Dermis microvascular lymphatic vessel endothelial cell (primary cell): ENCODE measurements at regions not wholly inside any gene's neighbourhood (a gene's known extent, or its start where the extent isn't known, plus 50 kb on each side); places are given as distances from the start of the nearest gene placed in this dataset.
"Not testable (repeated sequence)": the region's sequence is repeated elsewhere in the genome, so short reads cannot be mapped to it uniquely, and the experiment has no call there.

Experiments
- DNase-seq, 2 donors: peaks; one replicate each; pipeline versions ENCODE4 v3.0.0 to v3.0.0-alpha.2; 2010; ENCODE audit warnings: low read depth in 2 of 2

- no peak for DNase-seq
Observed at GRCh38 chr1:191714845-191715244, 443.4 kb upstream of the RGS18 start.

- DNase-seq, result no peak
Observed at GRCh38 chr1:191729742-191730141, 428.5 kb upstream of the RGS18 start.

- DNase-seq, result not testable (repeated sequence)
Observed at GRCh38 chr1:191731608-191732302, 426.5 kb upstream of the RGS18 start.

- no peak for DNase-seq
Observed at GRCh38 chr1:191734321-191734720, 423.9 kb upstream of the RGS18 start.

- DNase-seq, result no peak
Observed at GRCh38 chr1:191739544-191739943, 418.7 kb upstream of the RGS18 start.

- no peak for DNase-seq
Observed at GRCh38 chr1:191752342-191752741, 405.9 kb upstream of the RGS18 start.

- no peak for DNase-seq
Observed at GRCh38 chr1:191760016-191760415, 398.2 kb upstream of the RGS18 start.

- DNase-seq, result no peak
Observed at GRCh38 chr1:191788551-191788950, 369.7 kb upstream of the RGS18 start.

GRCh38 chr1:191798178-191798577 lies 360.1 kb upstream of the RGS18 start:
- DNase-seq, result no peak

GRCh38 chr1:191804311-191804710 lies 354.0 kb upstream of the RGS18 start:
- no peak for DNase-seq

GRCh38 chr1:191813593-191813992 lies 344.7 kb upstream of the RGS18 start:
- DNase-seq, result not testable (repeated sequence)

GRCh38 chr1:191818198-191818597 lies 340.1 kb upstream of the RGS18 start:
- no peak for DNase-seq

GRCh38 chr1:191831572-191831971 lies 326.7 kb upstream of the RGS18 start:
- DNase-seq, result no peak

- no peak for DNase-seq
Observed at GRCh38 chr1:191839891-191840290, 318.4 kb upstream of the RGS18 start.

GRCh38 chr1:191851799-191852595 lies 306.3 kb upstream of the RGS18 start:
- DNase-seq, result no peak

- DNase-seq, result no peak
Observed at GRCh38 chr1:191852907-191853306, 305.4 kb upstream of the RGS18 start.

GRCh38 chr1:191857600-191857999 lies 300.7 kb upstream of the RGS18 start:
- DNase-seq, result no peak

- no peak for DNase-seq
Observed at GRCh38 chr1:191865479-191865878, 292.8 kb upstream of the RGS18 start.

- no peak for DNase-seq
Observed at GRCh38 chr1:191866155-191866554, 292.1 kb upstream of the RGS18 start.

GRCh38 chr1:191869790-191870312 lies 288.4 kb upstream of the RGS18 start:
- no peak for DNase-seq

GRCh38 chr1:191870490-191870889 lies 287.8 kb upstream of the RGS18 start:
- no peak for DNase-seq

- DNase-seq, result no peak
Observed at GRCh38 chr1:191875994-191876393, 282.3 kb upstream of the RGS18 start.

GRCh38 chr1:191876631-191877030 lies 281.6 kb upstream of the RGS18 start:
- no peak for DNase-seq
